Esophagus muscularis mucosa (tissue), 3 donors: ENCODE measurements at regions not wholly inside any gene's neighbourhood (a gene's known extent, or its start where the extent isn't known, plus 50 kb on each side); places are given as distances from the start of the nearest gene placed in this dataset.

Experiments used
- CTCF ChIP-seq, 3 experiments: fragments of 200-600 bp in 2 of 3; fragments of 450-650 bp in 1 of 3; sonication (generic) in 2 of 3; IDR thresholded peaks; one replicate each; pipeline ENCODE4 v1.5.1; 2017 to 2019; ENCODE audit warnings: antibody characterized with exemption in 3 of 3, mild to moderate bottlenecking in 2 of 3, moderate library complexity in 1 of 3
- POLR2A ChIP-seq: fragments of 450-650 bp; IDR thresholded peaks from one replicate; pipeline ENCODE4 v1.6.1; 2017; ENCODE audit warnings: antibody characterized with exemption, moderate library complexity, mild to moderate bottlenecking, low read depth

GRCh38 chr5:135167634-135168033 lies 133.6 kb upstream of the PITX1 start:
- no peak for TF ChIP-seq POLR2A
- no peak for TF ChIP-seq CTCF (IDR thresholded peaks at IDR 0.05)
